H9 (cell line): ENCODE measurements at regions not wholly inside any gene's neighbourhood (a gene's known extent, or its start where the extent isn't known, plus 50 kb on each side); places are given as distances from the start of the nearest gene placed in this dataset.

ENCODE experiments used
- DNase-seq: peaks from one replicate; pipeline ENCODE4 v3.0.0-alpha.2; 2017
- H2AFZ ChIP-seq: one replicate; pipeline ENCODE4 v1.6.1; 2013; ENCODE audit warnings: mild to moderate bottlenecking, low read length, control low read depth, moderate library complexity
- H2AK5ac ChIP-seq: 2 replicates; pipeline ENCODE4 v1.6.1; 2013; ENCODE audit warnings: low read length, control low read depth, mixed read lengths; ENCODE audit not compliant: insufficient read length
- H2BK120ac ChIP-seq: one replicate; pipeline ENCODE4 v1.6.1; 2013; ENCODE audit warnings: low read depth, mild to moderate bottlenecking, low read length, control low read depth, inconsistent platforms; ENCODE audit not compliant: poor library complexity, severe bottlenecking
- H2BK12ac ChIP-seq: 2 replicates; pipeline ENCODE4 v1.6.1; 2013; ENCODE audit warnings: low read length, control low read depth, mixed read lengths, low read depth; ENCODE audit not compliant: insufficient read length
- H2BK15ac ChIP-seq: 2 replicates; pipeline ENCODE4 v1.6.1; 2013; ENCODE audit warnings: low read depth, low read length, control low read depth
- H2BK20ac ChIP-seq: one replicate; pipeline ENCODE4 v1.6.1; 2013; ENCODE audit warnings: low read depth, mild to moderate bottlenecking, low read length, control low read depth, inconsistent platforms; ENCODE audit not compliant: poor library complexity, severe bottlenecking
- H2BK5ac ChIP-seq: 2 replicates; pipeline ENCODE4 v1.6.1; 2013; ENCODE audit warnings: low read length, control low read depth, mixed read lengths; ENCODE audit not compliant: insufficient read length
- H3K14ac ChIP-seq: 2 replicates; pipeline ENCODE4 v1.6.1; 2013; ENCODE audit warnings: low read length, control low read depth; ENCODE audit not compliant: insufficient read depth
- H3K18ac ChIP-seq: 2 replicates; pipeline ENCODE4 v1.6.1; 2013; ENCODE audit warnings: low read depth, mild to moderate bottlenecking, mixed read lengths, low read length, control low read depth; ENCODE audit not compliant: insufficient read length
- H3K23ac ChIP-seq: 2 replicates; pipeline ENCODE4 v1.6.1; 2013; ENCODE audit warnings: low read length, control low read depth, mixed read lengths, low read depth; ENCODE audit not compliant: insufficient read length
- H3K23me2 ChIP-seq: 2 replicates; pipeline ENCODE4 v1.6.1; 2013; ENCODE audit warnings: low read depth, mild to moderate bottlenecking, mixed read lengths, low read length, control low read depth; ENCODE audit not compliant: insufficient read length, poor library complexity, severe bottlenecking
- H3K27ac ChIP-seq: 2 replicates; pipeline ENCODE4 v1.5.1; 2013; ENCODE audit warnings: low read length, control low read depth, mixed read lengths, low read depth; ENCODE audit not compliant: insufficient read length
- H3K27me3 ChIP-seq: 2 replicates; pipeline ENCODE4 v1.6.1; 2013; ENCODE audit warnings: low read length, control low read depth, inconsistent platforms; ENCODE audit not compliant: insufficient read depth
- H3K4ac ChIP-seq: 2 replicates; pipeline ENCODE4 v1.6.1; 2013; ENCODE audit warnings: low read depth, mild to moderate bottlenecking, control low read depth, inconsistent platforms, low read length, moderate library complexity
- H3K4me1 ChIP-seq: 2 replicates; pipeline ENCODE4 v1.6.1; 2013; ENCODE audit warnings: low read length, control low read depth, inconsistent platforms; ENCODE audit not compliant: insufficient read depth
- H3K4me2 ChIP-seq: 2 replicates; pipeline ENCODE4 v1.6.1; 2013; ENCODE audit warnings: low read length, control low read depth, mixed read lengths; ENCODE audit not compliant: insufficient read length, insufficient read depth
- H3K56ac ChIP-seq: 2 replicates; pipeline ENCODE4 v1.6.1; 2013; ENCODE audit warnings: low read depth, mild to moderate bottlenecking, mixed read lengths, low read length, control low read depth; ENCODE audit not compliant: insufficient read length
- H3K79me1 ChIP-seq: 2 replicates; pipeline ENCODE4 v1.6.1; 2013; ENCODE audit warnings: low read depth, mild to moderate bottlenecking, moderate library complexity, low read length, control low read depth, inconsistent platforms; ENCODE audit not compliant: insufficient read depth, poor library complexity, severe bottlenecking
- H3K79me2 ChIP-seq: 2 replicates; pipeline ENCODE4 v1.6.1; 2013; ENCODE audit warnings: low read length, control low read depth, inconsistent platforms; ENCODE audit not compliant: insufficient read depth
- H3K9ac ChIP-seq: 2 replicates; pipeline ENCODE4 v1.6.1; 2013; ENCODE audit warnings: low read length, control low read depth, mixed read lengths; ENCODE audit not compliant: insufficient read length; ENCODE audit errors: extremely low read depth
- H3K9me3 ChIP-seq: one replicate; pipeline ENCODE4 v1.6.1; 2013; ENCODE audit warnings: low read depth, low read length, inconsistent platforms; ENCODE audit not compliant: control insufficient read depth
- H3T11ph ChIP-seq: one replicate; pipeline ENCODE4 v1.6.1; 2013; ENCODE audit warnings: mild to moderate bottlenecking, low read length, control low read depth, inconsistent platforms
- H4K20me1 ChIP-seq: one replicate; pipeline ENCODE4 v1.6.1; 2013; ENCODE audit not compliant: control insufficient read depth, insufficient read length, insufficient read depth
- H4K5ac ChIP-seq: 2 replicates; pipeline ENCODE4 v1.6.1; 2013; ENCODE audit warnings: low read depth, mild to moderate bottlenecking, mixed read lengths, low read length, control low read depth; ENCODE audit not compliant: insufficient read length
- H4K8ac ChIP-seq: replicated peaks from 2 replicates; pipeline ENCODE4 v1.6.1; 2013; ENCODE audit warnings: low read length, control low read depth, mixed read lengths, low read depth; ENCODE audit not compliant: insufficient read length
- H4K91ac ChIP-seq: 2 replicates; pipeline ENCODE4 v1.6.1; 2013; ENCODE audit warnings: low read depth, mild to moderate bottlenecking, moderate library complexity, mixed read lengths, low read length, control low read depth; ENCODE audit not compliant: insufficient read length
- H3K27ac Mint-ChIP-seq, 3 experiments: 2 replicates in 2 of 3; 3 replicates in 1 of 3; pipeline ENCODE4 v1.8.0; 2020 to 2021; ENCODE audit warnings: mixed read lengths in 3 of 3, mild to moderate bottlenecking in 1 of 3, moderate library complexity in 1 of 3
- H3K27me3 Mint-ChIP-seq: 2 replicates; pipeline ENCODE4 v1.8.0; 2021; ENCODE audit warnings: low read depth, mild to moderate bottlenecking, moderate library complexity, mixed read lengths
- H3K36me3 Mint-ChIP-seq, 3 experiments: 2 replicates in 2 of 3; 3 replicates in 1 of 3; pipeline ENCODE4 v1.8.0; 2020 to 2021; ENCODE audit warnings: low read depth in 3 of 3, mixed read lengths in 3 of 3; ENCODE audit not compliant: insufficient read depth in 1 of 3
- H3K4me1 Mint-ChIP-seq, 2 experiments: 2 replicates each; pipeline ENCODE4 v1.8.0; 2020; ENCODE audit warnings: mixed read lengths in 2 of 2
- H3K4me3 Mint-ChIP-seq, 2 experiments: 2 replicates in 1 of 2; 3 replicates in 1 of 2; pipeline ENCODE4 v1.8.0; 2020 to 2021; ENCODE audit warnings: mild to moderate bottlenecking in 2 of 2, mixed read lengths in 2 of 2, moderate library complexity in 1 of 2
- H3K9me3 Mint-ChIP-seq, 2 experiments: 2 replicates in 1 of 2; 3 replicates in 1 of 2; pipeline ENCODE4 v1.8.0; 2020; ENCODE audit warnings: mild to moderate bottlenecking in 2 of 2, mixed read lengths in 2 of 2, moderate library complexity in 1 of 2
- CTCF ChIP-seq: fragments of 200-600 bp; sonication (generic); conservative IDR thresholded peaks from 3 replicates; pipeline ENCODE4 v1.8.0; 2021; ENCODE audit warnings: antibody characterized with exemption, mild to moderate bottlenecking
- WGBS: extraction: QIAGEN DNeasy Blood & Tissue Kit; methylation state at CpG from one replicate; pipeline ENCODE4 v1.1.7; 2013; ENCODE audit warnings: missing lambda C conversion rate, low lambda C conversion rate, mixed read lengths; ENCODE audit not compliant: insufficient read length; ENCODE audit errors: extremely low coverage; 5-methylcytosine and 5-hydroxymethylcytosine counted together

DNA sequence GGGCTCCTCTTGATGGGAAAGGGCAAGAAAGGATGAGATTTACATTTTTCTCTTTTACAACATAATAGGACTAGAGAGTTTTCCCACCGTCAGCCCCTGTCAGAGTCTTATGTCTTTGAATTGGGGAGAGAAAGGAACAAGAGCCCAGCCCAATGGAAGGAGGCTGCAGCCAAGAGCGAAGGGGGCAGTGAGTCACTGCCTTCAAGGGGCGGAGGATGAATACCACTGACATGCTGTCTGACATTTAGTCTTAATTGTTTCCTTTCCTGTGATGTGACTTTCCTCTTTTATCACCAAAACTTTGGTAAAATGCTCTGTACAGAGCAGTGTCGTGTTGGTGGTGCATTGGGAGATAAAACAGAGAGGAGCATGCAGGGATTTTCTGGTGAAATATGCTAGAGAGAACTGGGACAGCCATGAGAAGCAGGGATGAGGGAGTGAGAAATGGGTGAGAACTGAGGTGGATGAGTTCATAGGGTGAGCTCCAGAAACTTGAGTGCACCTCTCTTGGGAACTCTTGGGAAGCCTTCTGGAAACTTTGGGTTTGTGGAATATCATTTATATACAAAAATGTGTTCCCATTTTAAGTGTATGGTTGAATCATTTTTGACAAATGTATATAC, 179.9 kb upstream of the FGGY start:
- Histone ChIP-seq H3K18ac (no peak overlapping the region), H3K14ac (no peak overlapping the region), H3K9ac (no peak overlapping the region), H3K4me2 (no peak overlapping the region), H2BK120ac (no peak overlapping the region), H4K8ac (no peak overlapping the region), H4K20me1 (no peaks in the 10 kb centered on the region), H3K9me3 (no peaks in the 10 kb centered on the region), H2BK12ac (no peak overlapping the region), H3T11ph (no peak overlapping the region), H4K91ac (no peak overlapping the region), H2AK5ac (no peak overlapping the region), H2BK20ac (no peak overlapping the region), H4K5ac (no peak overlapping the region), H3K27me3 (no peaks in the 10 kb centered on the region), H3K56ac (no peak overlapping the region), H2BK5ac (no peak overlapping the region), H3K79me1 (no peaks in the 10 kb centered on the region), H3K4me1 (no peaks in the 10 kb centered on the region), H3K4ac (no peak overlapping the region), H3K23me2 (no peaks in the 10 kb centered on the region), H2AFZ (no peak overlapping the region), H2BK15ac (no peak overlapping the region), H3K23ac (no peak overlapping the region), H3K27ac (no peak overlapping the region), H3K79me2 (no peaks in the 10 kb centered on the region)
- Mint-ChIP-seq H3K9me3 (no peaks in the 10 kb centered on the region), H3K4me1 (peaks cover 48 to 53% of the 10 kb centered on the region in 2 experiments), H3K27me3 (no peaks in the 10 kb centered on the region), H3K4me3 (peak overlapping the region; percentile 16 to 43; a peak in 4 of 5 replicates), H3K27ac (peak overlapping the region; percentile 95 to 99 (median 97)), H3K36me3 (no peaks in the 10 kb centered on the region)
- WGBS, result no CpG with 5 or more reads among the region's 4 CpGs
- no peak for TF ChIP-seq CTCF
- peak; percentile 75 for DNase-seq
